ENCODE measurements at regions not wholly inside any gene's neighbourhood (a gene's known extent, or its start where the extent isn't known, plus 50 kb on each side); places are given as distances from the start of the nearest gene placed in this dataset.
"Not testable (repeated sequence)": the region's sequence is repeated elsewhere in the genome, so short reads cannot be mapped to it uniquely, and the experiment has no call there.

DNA sequence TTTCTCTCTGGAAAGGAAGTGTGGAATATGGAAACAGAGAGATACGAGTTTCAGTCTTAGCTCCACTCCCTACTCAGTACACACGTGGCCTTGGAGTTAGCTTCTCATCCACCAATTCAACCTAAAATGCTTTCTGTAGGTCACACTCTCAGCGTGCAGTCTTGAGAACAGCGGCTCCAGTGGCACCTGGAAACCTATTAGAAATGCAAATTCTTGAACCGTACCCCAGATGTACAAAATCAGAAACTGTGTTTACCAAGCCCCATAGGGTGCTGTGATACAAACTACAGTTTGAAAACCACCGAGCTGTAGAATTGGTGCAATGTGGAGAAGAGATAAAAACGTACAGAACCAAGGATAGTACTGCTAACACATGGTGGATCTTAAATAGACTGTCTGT, 91.1 kb upstream of the SP4 start:
- no peak for DNase-seq (ENCODE audit: extremely low spot score)
- TF ChIP-seq SUZ12 (IDR thresholded peaks at IDR 0.05) = no peak
- no peak for TF ChIP-seq CTBP1 (IDR thresholded peaks at IDR 0.05; ENCODE audit: borderline replicate concordance)
- TF ChIP-seq PKNOX1 (IDR thresholded peaks at IDR 0.05) = no peak
- no peak for TF ChIP-seq SP1 (IDR thresholded peaks at IDR 0.05)
- TF ChIP-seq FOXK2 (IDR thresholded peaks at IDR 0.05) = no peak
- TF ChIP-seq FOXM1 (IDR thresholded peaks at IDR 0.05; ENCODE audit: borderline replicate concordance) = no peak
- no peak for TF ChIP-seq ZNF384 (IDR thresholded peaks at IDR 0.05)
- TF ChIP-seq NFRKB (IDR thresholded peaks at IDR 0.05) = no peak
- no peak for TF ChIP-seq BHLHE40 (IDR thresholded peaks at IDR 0.05; ENCODE audit: borderline replicate concordance)
- TF ChIP-seq LEF1 (IDR thresholded peaks at IDR 0.05; ENCODE audit: borderline replicate concordance) = no peak
- TF ChIP-seq TARDBP (IDR thresholded peaks at IDR 0.05) = no peak
- POLR2A ChIA-PET = no interaction called here
- CTCF ChIA-PET = no interaction called here

DNA sequence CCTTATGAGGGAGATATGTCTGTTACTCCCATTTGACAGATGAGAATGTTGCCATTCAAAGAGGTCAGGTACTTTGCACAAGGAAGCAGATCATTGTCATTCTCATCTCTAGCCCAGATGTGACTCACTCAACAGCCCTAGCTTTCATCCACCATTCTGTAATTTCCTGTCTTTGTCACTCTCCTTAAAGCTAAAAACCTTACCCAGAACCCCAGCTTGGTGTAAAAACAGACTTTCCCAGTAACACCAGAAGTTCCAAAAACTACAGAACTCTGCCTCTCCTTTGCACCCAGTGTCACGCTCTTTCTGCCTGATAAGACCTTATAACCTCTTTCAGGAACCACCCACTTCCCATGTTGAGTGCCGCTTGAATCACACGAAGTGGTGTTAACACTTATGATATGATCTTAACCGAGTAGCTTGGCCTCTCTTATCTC, 89.1 kb upstream of the SP4 start:
- CTCF ChIA-PET = no interaction called here
- POLR2A ChIA-PET = no interaction called here
- DNase-seq (ENCODE audit: extremely low spot score) = no peak
- TF ChIP-seq L3MBTL2 (conservative IDR thresholded peaks at IDR 0.05) (no peak), FOXM1 (IDR thresholded peaks at IDR 0.05; ENCODE audit: borderline replicate concordance) (no peak), ARNT (IDR thresholded peaks at IDR 0.05) (no peak)

- DNase-seq (ENCODE audit: extremely low spot score); POLR2A ChIA-PET; CTCF ChIA-PET: not testable (repeated sequence)
These were observed 83.0 kb upstream of the SP4 start for GRCh38 chr7:21344900-21345299.

- POLR2A ChIA-PET = no interaction called here
- TF ChIP-seq FOXA1 (IDR thresholded peaks at IDR 0.05) = no peak
- CTCF ChIA-PET = no interaction called here
- DNase-seq (ENCODE audit: extremely low spot score) = no peak
These were observed 82.5 kb upstream of the SP4 start for GRCh38 chr7:21345361-21345760.

GRCh38 chr7:21346297-21346696, 81.6 kb upstream of the SP4 start:
- ChIA-PET POLR2A (no interaction called here), CTCF (no interaction called here)
- DNase-seq (ENCODE audit: extremely low spot score) = no peak
- TF ChIP-seq SUZ12 (IDR thresholded peaks at IDR 0.05) (no peak), ELF4 (IDR thresholded peaks at IDR 0.05) (no peak), ARNT (IDR thresholded peaks at IDR 0.05) (no peak), TARDBP (IDR thresholded peaks at IDR 0.05) (no peak), FOXA1 (IDR thresholded peaks at IDR 0.05) (no peak), PKNOX1 (IDR thresholded peaks at IDR 0.05) (no peak)

DNA sequence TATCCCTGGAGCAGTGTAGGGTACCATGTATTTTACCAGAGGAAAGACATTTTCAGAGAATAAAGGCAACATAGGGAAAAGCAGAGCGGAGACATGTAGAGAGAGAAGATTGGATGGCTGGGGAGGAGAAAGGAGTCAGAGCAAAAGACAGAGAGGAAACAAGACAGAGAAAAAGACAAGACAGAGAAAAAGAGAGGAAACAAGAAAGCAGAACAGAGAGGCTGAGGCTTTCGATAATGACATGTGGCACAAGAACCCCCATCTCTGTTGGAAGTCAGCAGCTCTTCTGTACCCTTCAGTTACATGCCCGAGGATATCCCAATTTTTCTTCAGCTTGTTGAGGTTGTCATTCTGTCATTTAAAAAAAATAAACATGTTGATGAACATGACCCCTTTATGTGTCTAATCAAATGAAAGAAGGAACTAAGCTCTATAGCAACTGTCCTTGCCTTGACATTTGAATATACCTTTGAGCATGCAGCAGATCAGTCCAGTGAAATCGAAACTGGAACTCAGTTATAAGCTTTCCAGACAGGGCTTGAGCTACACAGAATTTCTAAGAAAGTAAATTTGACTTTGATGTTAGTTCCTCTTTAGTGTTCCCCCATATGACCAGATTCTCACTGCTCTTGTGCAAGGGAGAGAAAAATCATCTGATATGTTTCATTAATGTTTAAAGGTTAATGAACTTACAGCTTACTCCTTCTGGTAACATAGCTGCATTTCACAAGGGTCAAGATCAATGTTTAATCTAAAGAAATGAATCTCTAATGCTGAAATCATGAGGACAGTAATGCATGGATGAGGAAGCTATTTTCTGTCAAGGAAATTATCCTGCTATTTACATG, 75.1 kb upstream of the SP4 start:
- TF ChIP-seq HDGF (IDR thresholded peaks at IDR 0.05; ENCODE audit: borderline replicate concordance) = no peak
- CTCF ChIA-PET = no interaction called here
- no peak for DNase-seq (ENCODE audit: extremely low spot score)
- POLR2A ChIA-PET = no interaction called here

GRCh38 chr7:21353388-21353780, 74.5 kb upstream of the SP4 start:
- ChIA-PET POLR2A (no interaction called here), CTCF (no interaction called here)
- no peak for TF ChIP-seq ELF4 (IDR thresholded peaks at IDR 0.05)
- TF ChIP-seq NFRKB (IDR thresholded peaks at IDR 0.05) = no peak
- TF ChIP-seq ARNT (IDR thresholded peaks at IDR 0.05) = no peak
- TF ChIP-seq ZNF384 (IDR thresholded peaks at IDR 0.05) = no peak
- TF ChIP-seq FOXM1 (IDR thresholded peaks at IDR 0.05; ENCODE audit: borderline replicate concordance) = no peak
- no peak for TF ChIP-seq TARDBP (IDR thresholded peaks at IDR 0.05)
- no peak for TF ChIP-seq LEF1 (IDR thresholded peaks at IDR 0.05; ENCODE audit: borderline replicate concordance)
- no peak for TF ChIP-seq L3MBTL2 (conservative IDR thresholded peaks at IDR 0.05)
- no peak for TF ChIP-seq SP1 (IDR thresholded peaks at IDR 0.05)
- no peak for TF ChIP-seq FOXK2 (IDR thresholded peaks at IDR 0.05)
- DNase-seq (ENCODE audit: extremely low spot score) = no peak

DNA sequence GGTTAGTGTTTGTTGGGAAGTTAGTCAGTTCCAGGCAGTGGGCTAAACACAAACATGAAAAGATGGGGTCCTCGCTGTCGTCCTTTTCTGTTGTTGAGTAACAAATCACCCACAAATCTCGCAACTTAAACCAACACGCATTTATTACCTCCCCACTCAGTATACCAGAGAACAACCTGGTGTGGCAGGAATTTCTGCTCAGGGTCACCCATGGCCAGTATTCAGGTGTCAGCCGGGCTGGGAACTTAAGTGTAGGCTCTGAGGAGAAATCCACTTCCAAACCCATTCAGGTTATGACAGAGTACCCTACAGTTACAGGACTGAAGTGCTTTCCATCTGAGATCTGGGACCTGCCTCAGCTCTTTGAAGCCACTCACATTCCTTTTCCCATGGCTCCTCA, 73.6 kb upstream of the SP4 start:
- POLR2A ChIA-PET = no interaction called here
- TF ChIP-seq HDGF (IDR thresholded peaks at IDR 0.05; ENCODE audit: borderline replicate concordance) (no peak), PKNOX1 (IDR thresholded peaks at IDR 0.05) (no peak), BHLHE40 (IDR thresholded peaks at IDR 0.05; ENCODE audit: borderline replicate concordance) (no peak), TARDBP (IDR thresholded peaks at IDR 0.05) (no peak), SP1 (IDR thresholded peaks at IDR 0.05) (no peak), LEF1 (IDR thresholded peaks at IDR 0.05; ENCODE audit: borderline replicate concordance) (no peak), SUZ12 (IDR thresholded peaks at IDR 0.05) (no peak), ZNF384 (IDR thresholded peaks at IDR 0.05) (no peak)
- DNase-seq (ENCODE audit: extremely low spot score) = no peak
- CTCF ChIA-PET = no interaction called here
